GM21619 (cell line): ENCODE measurements at regions not wholly inside any gene's neighbourhood (a gene's known extent, or its start where the extent isn't known, plus 50 kb on each side); places are given as distances from the start of the nearest gene placed in this dataset.
"Not testable (repeated sequence)": the region's sequence is repeated elsewhere in the genome, so short reads cannot be mapped to it uniquely, and the experiment has no call there.

Experiments
- ATAC-seq: cut with Tn5 transposase; IDR thresholded peaks from one replicate; pipeline ENCODE4 v1.9.1; 2021; ENCODE audit not compliant: unreplicated experiment

DNA sequence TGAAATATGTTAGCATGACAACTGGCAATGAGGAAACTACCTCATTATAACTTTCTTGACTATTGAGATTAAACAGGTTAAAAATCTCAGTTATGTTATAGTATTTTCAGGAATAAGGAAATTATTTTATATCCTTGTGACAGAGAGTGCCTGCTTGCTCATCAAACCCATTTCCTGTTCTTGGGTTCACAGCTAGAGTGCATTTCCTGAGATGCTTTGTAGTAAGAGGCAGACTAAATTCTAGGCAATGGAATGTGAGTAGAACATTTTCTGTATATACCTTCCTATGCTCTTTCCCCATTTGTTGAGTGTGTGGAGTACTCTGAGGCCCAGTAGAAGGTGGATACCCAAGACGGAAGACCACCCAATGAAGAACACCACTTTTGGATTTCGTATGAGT is 96.9 kb upstream of the CASK start:
- ATAC-seq, result no peak

DNA sequence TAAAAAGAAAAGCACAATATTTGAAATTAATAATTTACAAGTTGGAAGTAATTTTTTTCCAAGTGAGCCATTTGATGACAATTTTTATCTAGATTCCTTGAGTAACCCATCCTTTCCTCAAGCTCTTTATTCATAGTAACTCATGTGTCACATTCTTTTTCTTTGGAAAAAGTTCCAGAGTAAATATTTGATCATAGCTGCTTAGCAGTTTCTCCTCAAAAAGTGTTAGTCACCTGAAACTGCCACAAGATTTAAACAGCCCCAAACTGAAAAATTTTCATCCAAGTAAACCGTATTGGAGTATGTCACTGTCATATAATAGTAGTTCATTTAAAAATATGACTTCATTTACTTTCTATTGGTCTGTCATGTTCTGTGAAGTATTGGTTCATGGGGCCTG is 94.6 kb upstream of the CASK start:
- ATAC-seq, result no peak

DNA sequence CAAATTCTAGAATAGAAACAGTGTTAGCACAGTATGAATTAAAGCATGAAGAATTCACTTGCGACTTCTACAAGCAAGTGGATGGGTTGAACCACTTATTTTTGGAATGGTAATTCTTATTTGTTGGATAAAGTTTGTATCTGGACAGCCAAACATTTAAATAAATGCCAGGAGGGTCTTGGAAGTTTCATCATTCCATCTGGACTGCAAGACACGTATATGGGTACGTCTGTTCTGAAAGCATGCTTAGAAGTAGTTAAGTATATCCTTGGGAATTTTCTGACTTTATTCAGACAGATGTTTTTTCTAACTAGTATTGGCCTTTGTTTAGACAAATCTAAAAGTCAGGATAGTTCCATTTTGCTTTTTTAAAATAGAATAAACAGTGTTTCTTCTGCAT is 77.5 kb upstream of the CASK start:
- ATAC-seq, result no peak

DNA sequence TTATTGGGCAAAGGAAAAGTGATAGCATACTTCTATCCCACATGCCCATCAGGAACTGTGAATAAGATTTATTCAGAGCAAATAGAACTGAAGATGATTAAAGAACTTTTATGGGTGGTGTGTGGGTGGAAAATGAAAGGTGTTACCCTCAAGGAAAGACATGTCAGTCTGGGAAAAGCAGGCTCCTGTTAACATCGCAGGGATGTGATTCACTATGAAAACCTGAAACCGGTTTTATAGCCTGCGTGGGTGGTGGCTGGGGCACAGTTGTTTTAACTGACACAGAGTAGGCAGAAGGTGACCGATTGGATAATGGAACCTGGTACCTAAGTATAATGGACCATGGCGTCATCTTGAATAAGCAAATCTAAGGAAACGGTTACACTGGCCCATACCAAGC is 61.3 kb upstream of the CASK start:
- ATAC-seq, result no peak

DNA sequence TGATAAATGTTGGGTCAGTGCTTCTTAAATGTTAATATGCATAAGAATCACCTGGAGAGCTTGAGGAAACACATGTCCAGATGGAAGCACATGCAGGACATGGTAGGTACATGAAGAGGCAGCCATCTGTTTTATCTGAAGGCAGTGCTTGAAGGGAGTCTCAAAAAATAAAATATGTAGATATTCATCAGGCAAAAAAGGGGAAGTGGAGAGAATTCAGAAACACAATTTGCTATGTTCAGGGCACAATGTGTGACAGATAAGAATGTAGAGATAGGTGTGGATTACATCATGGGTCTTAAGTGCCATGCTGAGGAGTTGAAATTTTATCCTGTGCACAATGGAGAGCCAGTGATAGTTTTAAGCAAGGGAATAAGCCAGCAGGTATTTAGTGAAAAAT is 59.6 kb upstream of the CASK start:
- no peak for ATAC-seq

DNA sequence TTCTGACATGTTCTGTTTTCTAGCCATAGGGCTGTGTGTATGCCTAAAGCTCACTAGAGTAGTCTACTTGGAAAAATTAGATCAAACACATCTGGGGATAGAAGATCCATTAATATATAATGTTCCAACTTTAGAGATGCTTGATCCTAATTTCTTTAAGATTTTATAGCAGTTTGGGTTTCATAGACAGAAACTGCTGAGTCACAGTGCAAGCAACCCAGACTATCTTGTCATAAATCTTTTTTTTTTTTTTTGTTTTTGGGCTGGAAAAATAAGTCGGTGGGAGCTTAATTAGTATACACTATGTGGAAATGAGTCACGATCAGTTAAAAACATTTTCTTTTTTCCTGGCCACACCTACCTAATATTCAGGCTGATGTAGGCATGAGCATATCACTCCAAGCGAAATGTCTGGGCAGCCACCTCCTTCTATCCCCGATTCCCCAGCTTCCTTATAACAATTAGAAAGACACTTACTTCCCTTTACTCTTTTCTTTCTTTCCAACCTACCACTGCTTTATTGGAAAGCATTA is 58.2 kb upstream of the CASK start:
- no peak for ATAC-seq

DNA sequence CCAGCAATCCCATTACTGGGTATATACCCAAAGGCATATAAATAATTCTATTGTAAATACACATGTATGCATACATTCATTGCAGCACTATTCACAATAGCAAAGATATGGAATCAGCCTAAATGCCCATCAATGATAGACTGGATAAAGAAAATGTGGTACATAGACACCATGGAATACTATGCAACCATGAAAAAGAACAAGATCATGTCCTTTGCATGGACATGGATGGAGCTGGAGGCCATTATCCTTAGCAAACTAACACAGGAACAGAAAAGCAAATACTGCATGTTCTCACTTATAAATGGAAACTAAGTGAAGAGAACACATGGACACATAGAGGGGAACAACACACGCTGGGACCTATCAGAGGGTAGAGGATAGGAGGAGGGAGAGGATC is 51.3 kb upstream of the CASK start:
- not testable (repeated sequence) for ATAC-seq

DNA sequence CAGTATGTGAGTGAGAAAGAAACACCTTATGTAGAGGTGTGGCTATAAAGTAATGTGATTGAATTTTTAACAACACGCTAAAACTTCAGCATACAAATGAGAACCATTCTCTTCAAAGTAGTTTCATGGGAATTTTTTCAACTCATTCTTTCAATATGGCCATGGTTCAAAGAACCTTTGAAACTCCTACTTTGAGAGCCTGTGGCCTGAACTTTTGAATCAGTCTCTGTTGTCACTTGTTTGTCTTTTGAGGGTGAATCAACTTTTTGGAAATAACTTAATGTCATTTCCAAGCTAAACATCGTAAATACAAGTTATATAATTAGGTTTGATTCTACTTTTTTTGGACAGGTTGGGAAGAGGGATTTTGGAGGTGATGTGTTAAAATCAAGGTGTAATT is 49.9 kb upstream of the CASK start:
- no peak for ATAC-seq
